B cell (primary cell): ENCODE measurements at regions not wholly inside any gene's neighbourhood (a gene's known extent, or its start where the extent isn't known, plus 50 kb on each side); places are given as distances from the start of the nearest gene placed in this dataset.
"Not testable (repeated sequence)": the region's sequence is repeated elsewhere in the genome, so short reads cannot be mapped to it uniquely, and the experiment has no call there.

Experiments
- ATAC-seq: fragments of 200-7000 bp; cut with Tn5 transposase; one replicate; pipeline ENCODE4 v1.10.0; 2021; ENCODE audit warnings: low read depth, mild to moderate bottlenecking, moderate number of reproducible peaks, moderate library complexity
- CTCF ChIA-PET: fragments of 350-600 bp; sonication (Branson Sonifier 250); formaldehyde crosslinking; loops from one replicate; lab custom pipeline; 2021; ENCODE audit warnings: antibody characterized with exemption, inconsistent platforms; lab: Charles Lee
- POLR2A ChIA-PET: fragments of 350-600 bp; sonication (Branson Sonifier 250); formaldehyde crosslinking; loops from one replicate; lab custom pipeline; 2021; ENCODE audit warnings: antibody characterized with exemption; lab: Charles Lee
- DNase-seq: peaks from one replicate; pipeline ENCODE4 v3.0.0; 2013
- H2AFZ ChIP-seq: 2 replicates; pipeline ENCODE4 v1.6.1; 2012; ENCODE audit warnings: mild to moderate bottlenecking, low read depth, low read length; ENCODE audit not compliant: insufficient read depth, poor library complexity, severe bottlenecking
- H3K27ac ChIP-seq, 2 donors: 1 replicate in 1 of 2; 2 replicates in 1 of 2; pipeline ENCODE4 v1.5.1; 2012 to 2013; ENCODE audit warnings: low read length in 2 of 2, mild to moderate bottlenecking in 2 of 2, moderate library complexity in 1 of 2
- H3K27me3 ChIP-seq, 4 experiments: fragments of 200-600 bp in 1 of 4; sonication (generic) in 1 of 4; replicated peaks in 1 of 4; 1 replicate in 2 of 4; 2 replicates in 2 of 4; pipeline versions ENCODE4 v1.6.1 to v1.7.0; 2013 to 2016; ENCODE audit warnings: low read length in 3 of 4, mild to moderate bottlenecking in 2 of 4, mixed read lengths in 1 of 4, moderate library complexity in 1 of 4; ENCODE audit not compliant: insufficient read depth in 4 of 4, control insufficient read depth in 3 of 4; ENCODE audit errors: control extremely low read depth in 1 of 4
- H3K36me3 ChIP-seq, 2 experiments: replicated peaks in 1 of 2; 1 replicate in 1 of 2; 2 replicates in 1 of 2; pipeline versions ENCODE4 v1.6.1 to v1.7.1; 2013; ENCODE audit warnings: low read length in 1 of 2; ENCODE audit not compliant: insufficient read depth in 2 of 2, control insufficient read depth in 1 of 2; ENCODE audit errors: control extremely low read depth in 1 of 2, extremely low read depth in 1 of 2
- H3K4me1 ChIP-seq, 2 donors: fragments of 200-600 bp in 1 of 2; sonication (generic) in 1 of 2; 1 replicate in 1 of 2; 2 replicates in 1 of 2; pipeline versions ENCODE4 v1.5.1 to v1.6.1; 2013 to 2017; ENCODE audit warnings: low read length in 2 of 2; ENCODE audit not compliant: control insufficient read depth in 2 of 2, insufficient read depth in 2 of 2
- H3K4me2 ChIP-seq: replicated peaks from 2 replicates; pipeline ENCODE3; 2012; ENCODE audit warnings: mild to moderate bottlenecking, low read depth, low read length; ENCODE audit not compliant: poor library complexity, severe bottlenecking
- H3K4me3 ChIP-seq, 5 experiments: fragments of 200-600 bp in 1 of 5; sonication (generic) in 1 of 5; 1 replicate in 3 of 5; 2 replicates in 2 of 5; pipeline versions ENCODE4 v1.5.1 to v1.7.0; 2011 to 2016; ENCODE audit warnings: low read length in 4 of 5, mild to moderate bottlenecking in 4 of 5, low read depth in 2 of 5, control low read depth in 1 of 5, moderate library complexity in 1 of 5; ENCODE audit not compliant: insufficient read depth in 1 of 5; ENCODE audit errors: control extremely low read depth in 1 of 5, extremely low read depth in 1 of 5
- H3K79me2 ChIP-seq: fragments of 200-600 bp; sonication (generic); one replicate; pipeline ENCODE4 v1.6.0; 2016; ENCODE audit warnings: low read length; ENCODE audit not compliant: control insufficient read depth, insufficient read depth
- H3K9ac ChIP-seq: fragments of 200-600 bp; sonication (generic); 2 replicates; pipeline ENCODE4 v1.6.1; 2017; ENCODE audit warnings: mild to moderate bottlenecking, low read length, moderate library complexity
- H3K9me3 ChIP-seq, 3 donors: one replicate each; pipeline versions ENCODE4 v1.6.1 to v1.7.1; 2013; ENCODE audit warnings: low read length in 2 of 3; ENCODE audit not compliant: control insufficient read depth in 2 of 3, insufficient read depth in 1 of 3; ENCODE audit errors: control extremely low read depth in 1 of 3
- H4K20me1 ChIP-seq: 2 replicates; pipeline ENCODE4 v1.6.0; 2012; ENCODE audit warnings: mild to moderate bottlenecking, low read length; ENCODE audit not compliant: insufficient read depth, control insufficient read depth, poor library complexity, severe bottlenecking
- H3K27ac Mint-ChIP-seq: one replicate; pipeline ENCODE4 v1.8.0; 2021; ENCODE audit warnings: mixed read lengths
- H3K27me3 Mint-ChIP-seq: one replicate; pipeline ENCODE4 v1.8.0; 2021; ENCODE audit warnings: mixed read lengths
- H3K4me1 Mint-ChIP-seq: one replicate; pipeline ENCODE4 v1.8.0; 2021; ENCODE audit warnings: mixed read lengths
- H3K4me3 Mint-ChIP-seq: one replicate; pipeline ENCODE4 v1.8.0; 2021; ENCODE audit warnings: mixed read lengths
- H3K9me3 Mint-ChIP-seq: one replicate; pipeline ENCODE4 v1.8.0; 2022; ENCODE audit warnings: mixed read lengths; ENCODE audit not compliant: insufficient read depth
- CTCF ChIP-seq: fragments of 200-600 bp; IDR thresholded peaks from one replicate; pipeline ENCODE4 v1.8.0; 2022; ENCODE audit warnings: antibody characterized with exemption, mild to moderate bottlenecking
- EZH2 ChIP-seq: IDR thresholded peaks from 2 replicates; pipeline ENCODE4 v1.6.1; 2012; ENCODE audit warnings: borderline replicate concordance, low read depth, mild to moderate bottlenecking, moderate library complexity, low read length; ENCODE audit not compliant: insufficient read depth, poor library complexity, severe bottlenecking
- WGBS: methylation state at CpG from one replicate; pipeline ENCODE4 v1.1.5; 2013; ENCODE audit warnings: missing lambda C conversion rate; ENCODE audit not compliant: insufficient coverage; 5-methylcytosine and 5-hydroxymethylcytosine counted together
- intact Hi-C: fragments of 100-400 bp; cut with micrococcal nuclease; formaldehyde crosslinking; loops from one replicate; pipeline ENCODE4 v1.10.0; 2022

DNA sequence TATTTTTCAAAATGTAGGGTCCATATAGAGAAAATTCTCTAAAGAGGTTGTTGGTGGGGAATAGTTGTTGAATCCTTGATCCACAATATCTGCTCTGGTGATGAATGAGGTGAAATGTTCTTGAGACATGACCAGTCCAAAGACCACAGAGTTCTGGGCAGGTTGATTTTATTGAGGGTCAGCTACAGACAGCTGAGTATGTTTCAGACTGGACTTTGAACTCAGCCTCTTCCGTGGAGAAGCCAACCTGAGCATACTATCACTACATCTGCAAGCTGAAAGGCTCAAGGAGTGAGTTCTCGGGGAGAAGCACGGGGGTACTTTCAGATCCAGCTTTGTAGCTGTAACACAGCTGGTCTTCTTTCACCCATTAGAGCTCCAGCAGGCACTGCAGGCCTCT, 168.4 kb upstream of the NPY2R start:
- Histone ChIP-seq H3K4me2 (no peak overlapping the region), H3K9me3 (peaks cover 0 to 5% (median 0%) of the 10 kb centered on the region in 3 donors), H3K4me1 (no peaks in the 10 kb centered on the region), H3K36me3 (no peaks in the 10 kb centered on the region), H2AFZ (no peak overlapping the region), H3K27ac (no peak overlapping the region), H3K9ac (no peak overlapping the region), H3K4me3 (no peak overlapping the region), H3K79me2 (no peaks in the 10 kb centered on the region), H4K20me1 (no peaks in the 10 kb centered on the region), H3K27me3 (no peaks in the 10 kb centered on the region)
- no peak overlapping the region for H3K4me3 Mint-ChIP-seq
- H3K9me3 Mint-ChIP-seq: no peaks in the 10 kb centered on the region
- TF ChIP-seq CTCF (no peak), EZH2 (no peak)
- ATAC-seq: no peak
- H3K27ac Mint-ChIP-seq: no peak overlapping the region
- DNase-seq: no peak
- ChIA-PET POLR2A (no interaction called here), CTCF (interaction anchor here (1.0 kb wide), 1 partner anchor 14 kb away, joined by 3 read pairs; no protein-coding TSS in a partner anchor)
- intact Hi-C loops: no loop called here
- WGBS: 90% methylated on average over 2 of the region's 3 CpGs
- H3K4me1 Mint-ChIP-seq: no peaks in the 10 kb centered on the region
- H3K27me3 Mint-ChIP-seq: no peaks in the 10 kb centered on the region

GRCh38 chr4:155042014-155042413, 166.4 kb upstream of the NPY2R start:
- DNase-seq: no peak
- Histone ChIP-seq H3K79me2 (no peaks in the 10 kb centered on the region), H3K9me3 (peaks cover 0 to 5% (median 0%) of the 10 kb centered on the region in 3 donors), H3K27me3 (no peaks in the 10 kb centered on the region), H4K20me1 (no peaks in the 10 kb centered on the region), H3K4me3 (no peak overlapping the region), H3K4me2 (no peak overlapping the region), H3K9ac (no peak overlapping the region), H3K36me3 (no peaks in the 10 kb centered on the region), H2AFZ (no peak overlapping the region), H3K27ac (no peak overlapping the region), H3K4me1 (no peaks in the 10 kb centered on the region)
- H3K27me3 Mint-ChIP-seq: no peaks in the 10 kb centered on the region
- H3K4me3 Mint-ChIP-seq: no peak overlapping the region
- ChIA-PET CTCF (no interaction called here), POLR2A (no interaction called here)
- TF ChIP-seq CTCF (no peak), EZH2 (no peak)
- no peaks in the 10 kb centered on the region for H3K9me3 Mint-ChIP-seq
- H3K4me1 Mint-ChIP-seq: no peaks in the 10 kb centered on the region
- no peak for ATAC-seq
- no peak overlapping the region for H3K27ac Mint-ChIP-seq
- no CpG with 5 or more reads among the region's 2 CpGs for WGBS
- intact Hi-C loops: no loop called here

- ATAC-seq, H3K27ac Mint-ChIP-seq, H3K9me3 ChIP-seq, H3K79me2 ChIP-seq, DNase-seq, H2AFZ ChIP-seq, H3K27me3 Mint-ChIP-seq, H3K4me3 ChIP-seq, H3K4me1 ChIP-seq, H3K4me1 Mint-ChIP-seq, H3K27me3 ChIP-seq, POLR2A ChIA-PET, H4K20me1 ChIP-seq, intact Hi-C loops, H3K9me3 Mint-ChIP-seq, CTCF ChIA-PET, H3K9ac ChIP-seq, H3K36me3 ChIP-seq, H3K4me3 Mint-ChIP-seq, H3K27ac ChIP-seq, H3K4me2 ChIP-seq: not testable (repeated sequence)
- 100% methylated on average over 10 of the region's 22 CpGs for WGBS
Measured at GRCh38 chr4:155044251-155044650, 164.2 kb upstream of the NPY2R start.
